VCaP (cell line): ENCODE measurements at regions not wholly inside any gene's neighbourhood (a gene's known extent, or its start where the extent isn't known, plus 50 kb on each side); places are given as distances from the start of the nearest gene placed in this dataset.

ENCODE experiments used
- H3K27ac ChIP-seq: fragments of 450-650 bp; 2 replicates; pipeline ENCODE4 v1.5.1; 2017
- CTCF ChIP-seq: fragments of 450-650 bp; conservative IDR thresholded peaks from 2 replicates; pipeline ENCODE4 v1.5.1; 2017; ENCODE audit warnings: mild to moderate bottlenecking, moderate library complexity

GRCh38 chr5:4295663-4296339 is 700.2 kb downstream of the IRX1 start:
- TF ChIP-seq CTCF, result peak; percentile 68
- no peak overlapping the region for H3K27ac ChIP-seq

DNA sequence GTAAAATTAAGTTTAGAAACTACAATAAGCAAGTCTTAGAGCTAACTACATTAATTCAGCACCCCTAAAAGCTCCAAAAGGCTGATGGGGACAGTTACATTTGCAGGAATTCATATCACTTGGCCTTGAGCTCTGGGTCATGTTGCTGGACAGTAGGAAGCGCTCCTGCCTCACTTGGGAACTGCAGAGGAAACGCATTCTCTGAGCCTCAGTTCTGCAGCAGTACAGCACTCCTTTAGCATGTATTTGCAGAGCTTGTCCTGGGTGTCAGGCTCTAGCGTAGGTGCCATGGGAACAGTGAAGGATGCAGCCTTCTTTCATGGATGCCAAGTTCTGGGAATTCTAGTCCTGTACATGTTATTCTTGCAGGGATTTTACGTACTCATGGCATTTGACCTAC is 710.4 kb downstream of the IRX1 start:
- TF ChIP-seq CTCF, result no peak
- H3K27ac ChIP-seq, result no peak overlapping the region

DNA sequence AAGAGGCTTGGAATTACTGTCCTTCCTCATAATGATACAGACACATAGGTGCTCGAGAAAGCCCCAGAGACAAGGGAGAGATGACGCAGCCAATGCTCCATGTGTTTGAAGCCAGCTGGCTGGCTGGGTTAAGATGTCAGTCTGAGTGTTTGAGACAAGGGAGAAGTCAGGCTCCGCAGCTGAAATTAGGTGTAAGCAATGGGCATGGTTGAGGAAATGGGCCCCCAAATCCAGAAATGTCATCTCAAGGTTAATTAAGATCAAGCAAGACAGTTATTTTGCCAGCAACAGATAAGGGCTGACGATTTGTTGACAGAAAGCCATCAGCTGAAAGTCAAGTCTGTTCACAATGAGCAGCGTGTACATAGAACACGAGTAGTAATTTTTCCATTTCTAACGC is 713.4 kb downstream of the IRX1 start:
- no peak for TF ChIP-seq CTCF
- no peak overlapping the region for H3K27ac ChIP-seq

- TF ChIP-seq CTCF, result no peak
- no peak overlapping the region for H3K27ac ChIP-seq
Measured at GRCh38 chr5:4313138-4313537, 717.5 kb downstream of the IRX1 start.

- H3K27ac ChIP-seq, result no peak overlapping the region
- no peak for TF ChIP-seq CTCF
Measured at GRCh38 chr5:4319478-4320128, 724.0 kb downstream of the IRX1 start.

DNA sequence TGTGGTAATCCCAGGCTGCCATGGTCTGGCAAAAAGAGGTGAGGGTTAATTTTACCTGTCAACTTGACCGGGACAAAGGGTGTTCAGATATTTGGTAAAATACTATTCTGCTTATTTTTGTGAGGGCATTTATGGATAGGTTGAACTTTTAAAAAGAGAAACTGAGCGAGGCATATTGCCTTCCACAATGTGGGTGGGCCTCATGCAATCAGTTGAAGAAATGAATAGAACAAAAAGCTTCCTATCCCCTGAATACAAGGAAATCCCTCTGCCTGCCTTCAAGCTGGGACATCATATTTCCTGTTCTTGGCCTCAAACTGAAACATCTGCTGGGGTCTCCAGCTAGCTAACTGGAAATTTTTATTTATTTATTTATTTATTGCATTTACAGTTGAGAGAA is 734.7 kb downstream of the IRX1 start:
- H3K27ac ChIP-seq, result no peak overlapping the region
- TF ChIP-seq CTCF, result no peak

- H3K27ac ChIP-seq, result no peak overlapping the region
- TF ChIP-seq CTCF, result no peak
Measured at GRCh38 chr5:4335078-4335477, 739.4 kb downstream of the IRX1 start.
